GM18505 (cell line): ENCODE measurements at regions not wholly inside any gene's neighbourhood (a gene's known extent, or its start where the extent isn't known, plus 50 kb on each side); places are given as distances from the start of the nearest gene placed in this dataset.

Source experiments
- ATAC-seq: cut with Tn5 transposase; IDR thresholded peaks from one replicate; pipeline ENCODE4 v1.9.1; 2021; ENCODE audit not compliant: unreplicated experiment
- POLR2A ChIP-seq: IDR thresholded peaks from 4 replicates; pipeline ENCODE4 v1.6.1; 2011; ENCODE audit warnings: borderline replicate concordance; ENCODE audit not compliant: insufficient read depth, insufficient read length; ENCODE audit errors: extremely low read depth

GRCh38 chr7:125382401-125382800 is 452.8 kb upstream of the POT1 start:
- TF ChIP-seq POLR2A = no peak
- no peak for ATAC-seq

- no peak for TF ChIP-seq POLR2A
- no peak for ATAC-seq
Observed at GRCh38 chr7:125375942-125376341, 446.3 kb upstream of the POT1 start.

GRCh38 chr7:125370502-125370901 is 440.9 kb upstream of the POT1 start:
- no peak for ATAC-seq
- TF ChIP-seq POLR2A = no peak

GRCh38 chr7:125363873-125364272 is 434.2 kb upstream of the POT1 start:
- no peak for TF ChIP-seq POLR2A
- ATAC-seq = no peak

- no peak for ATAC-seq
- no peak for TF ChIP-seq POLR2A
Observed at GRCh38 chr7:125358551-125359167, 429.0 kb upstream of the POT1 start.

- TF ChIP-seq POLR2A = no peak
- no peak for ATAC-seq
Observed at GRCh38 chr7:125357676-125358455, 428.2 kb upstream of the POT1 start.

GRCh38 chr7:125355899-125356298 is 426.3 kb upstream of the POT1 start:
- TF ChIP-seq POLR2A = no peak
- ATAC-seq = peak; percentile 73

GRCh38 chr7:125347269-125347668 is 417.6 kb upstream of the POT1 start:
- ATAC-seq = no peak
- TF ChIP-seq POLR2A = no peak

GRCh38 chr7:125338110-125338509 is 408.5 kb upstream of the POT1 start:
- no peak for ATAC-seq
- TF ChIP-seq POLR2A = no peak

GRCh38 chr7:125336326-125336725 is 406.7 kb upstream of the POT1 start:
- TF ChIP-seq POLR2A = no peak
- ATAC-seq = no peak

- no peak for ATAC-seq
- TF ChIP-seq POLR2A = no peak
Observed at GRCh38 chr7:125326666-125327255, 397.1 kb upstream of the POT1 start.

GRCh38 chr7:125316466-125316865 is 386.8 kb upstream of the POT1 start:
- no peak for ATAC-seq
- no peak for TF ChIP-seq POLR2A

- ATAC-seq = no peak
Observed at GRCh38 chr7:125299003-125299765, 369.6 kb upstream of the POT1 start.

More at GRCh38 chr7:125299003-125299765, 369.6 kb upstream of the POT1 start:
- TF ChIP-seq POLR2A = no peak
